ENCODE measurements at regions not wholly inside any gene's neighbourhood (a gene's known extent, or its start where the extent isn't known, plus 50 kb on each side); places are given as distances from the start of the nearest gene placed in this dataset.
"Not testable (repeated sequence)": the region's sequence is repeated elsewhere in the genome, so short reads cannot be mapped to it uniquely, and the experiment has no call there.

GRCh38 chr4:189810318-189811181 lies 130.1 kb upstream of the FRG1 start:
- not testable (repeated sequence) for DNase-seq (ENCODE audit: low read depth in 2 of 2)

- no peak for DNase-seq (ENCODE audit: low read depth in 2 of 2)
Measured at GRCh38 chr4:189815404-189816192, 125.1 kb upstream of the FRG1 start.

GRCh38 chr4:189822326-189822725 lies 118.3 kb upstream of the FRG1 start:
- no peak for DNase-seq (ENCODE audit: low read depth in 2 of 2)

- no peak for DNase-seq (ENCODE audit: low read depth in 2 of 2)
Measured at GRCh38 chr4:189823591-189823990, 117.1 kb upstream of the FRG1 start.

- no peak for DNase-seq (ENCODE audit: low read depth in 2 of 2)
Measured at GRCh38 chr4:189825466-189825865, 115.2 kb upstream of the FRG1 start.

GRCh38 chr4:189826657-189827056 lies 114.0 kb upstream of the FRG1 start:
- no peak for DNase-seq (ENCODE audit: low read depth in 2 of 2)

GRCh38 chr4:189828081-189828697 lies 112.5 kb upstream of the FRG1 start:
- DNase-seq (ENCODE audit: low read depth in 2 of 2) = no peak

- no peak for DNase-seq (ENCODE audit: low read depth in 2 of 2)
Measured at GRCh38 chr4:189832528-189832927, 108.1 kb upstream of the FRG1 start.

GRCh38 chr4:189834616-189835015 lies 106.1 kb upstream of the FRG1 start:
- no peak for DNase-seq (ENCODE audit: low read depth in 2 of 2)

- no peak for DNase-seq (ENCODE audit: low read depth in 2 of 2)
Measured at GRCh38 chr4:189835505-189835904, 105.2 kb upstream of the FRG1 start.

GRCh38 chr4:189837471-189837870 lies 103.2 kb upstream of the FRG1 start:
- no peak for DNase-seq (ENCODE audit: low read depth in 2 of 2)

GRCh38 chr4:189838821-189839497 lies 101.7 kb upstream of the FRG1 start:
- DNase-seq (ENCODE audit: low read depth in 2 of 2) = no peak

- DNase-seq (ENCODE audit: low read depth in 2 of 2) = no peak
Measured at GRCh38 chr4:189840356-189840755, 100.3 kb upstream of the FRG1 start.

- DNase-seq (ENCODE audit: low read depth in 2 of 2) = no peak
Measured at GRCh38 chr4:189843413-189844009, 97.2 kb upstream of the FRG1 start.

GRCh38 chr4:189845145-189845846 lies 95.4 kb upstream of the FRG1 start:
- no peak for DNase-seq (ENCODE audit: low read depth in 2 of 2)

- DNase-seq (ENCODE audit: low read depth in 2 of 2) = not testable (repeated sequence)
Measured at GRCh38 chr4:189846094-189846493, 94.6 kb upstream of the FRG1 start.

GRCh38 chr4:189846608-189847007 lies 94.1 kb upstream of the FRG1 start:
- DNase-seq (ENCODE audit: low read depth in 2 of 2) = not testable (repeated sequence)

- DNase-seq (ENCODE audit: low read depth in 2 of 2) = not testable (repeated sequence)
Measured at GRCh38 chr4:189848672-189849071, 92.0 kb upstream of the FRG1 start.

- DNase-seq (ENCODE audit: low read depth in 2 of 2) = no peak
Measured at GRCh38 chr4:189850239-189850856, 90.3 kb upstream of the FRG1 start.

GRCh38 chr4:189858435-189858834 lies 82.2 kb upstream of the FRG1 start:
- DNase-seq (ENCODE audit: low read depth in 2 of 2) = no peak
